Epithelial cell of proximal tubule (primary cell): ENCODE measurements at regions not wholly inside any gene's neighbourhood (a gene's known extent, or its start where the extent isn't known, plus 50 kb on each side); places are given as distances from the start of the nearest gene placed in this dataset.
A peak's percentile ranks its signal among the peaks of the same experiment; 100 is the strongest.

Source experiments
- DNase-seq: peaks from one replicate; pipeline ENCODE4 v3.0.0-alpha.2; 2011; ENCODE audit warnings: low read depth
- H3K4me3 ChIP-seq: 2 replicates; pipeline ENCODE4 v1.5.1; 2011; ENCODE audit warnings: low read depth, mild to moderate bottlenecking, low read length
- CTCF ChIP-seq: conservative IDR thresholded peaks from 2 replicates; pipeline ENCODE4 v1.5.1; 2012; ENCODE audit warnings: low read depth, mild to moderate bottlenecking, low read length

GRCh38 chr13:22563272-22563671 is 617.5 kb upstream of the SGCG start:
- no peak for DNase-seq
- TF ChIP-seq CTCF: no peak
- H3K4me3 ChIP-seq: no peak overlapping the region

- TF ChIP-seq CTCF: peak; percentile 12
- DNase-seq: no peak
- no peak overlapping the region for H3K4me3 ChIP-seq
These were observed 611.0 kb upstream of the SGCG start for GRCh38 chr13:22569811-22570210.

GRCh38 chr13:22589880-22590279 is 590.9 kb upstream of the SGCG start:
- DNase-seq: no peak
- H3K4me3 ChIP-seq: no peak overlapping the region
- no peak for TF ChIP-seq CTCF

DNA sequence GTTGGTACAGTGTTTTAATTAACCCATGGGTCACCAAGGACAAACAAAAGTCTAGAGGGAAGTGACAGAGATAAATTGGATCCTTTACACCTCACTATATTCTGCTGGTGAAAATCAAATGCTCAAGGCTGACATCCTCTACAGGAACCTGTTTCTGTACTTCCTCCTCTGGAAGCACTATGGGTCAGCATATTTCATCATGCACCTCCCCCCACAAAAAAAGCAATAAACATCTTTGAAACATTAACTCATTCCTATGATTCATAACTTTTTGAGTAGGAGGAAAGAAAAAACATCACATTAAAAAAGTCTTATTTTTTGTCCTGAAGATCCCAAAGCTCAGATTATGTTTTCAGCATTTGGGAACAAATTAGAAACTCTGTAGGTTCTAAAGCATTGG is 588.3 kb upstream of the SGCG start:
- no peak for DNase-seq
- TF ChIP-seq CTCF: no peak
- H3K4me3 ChIP-seq: no peak overlapping the region

DNA sequence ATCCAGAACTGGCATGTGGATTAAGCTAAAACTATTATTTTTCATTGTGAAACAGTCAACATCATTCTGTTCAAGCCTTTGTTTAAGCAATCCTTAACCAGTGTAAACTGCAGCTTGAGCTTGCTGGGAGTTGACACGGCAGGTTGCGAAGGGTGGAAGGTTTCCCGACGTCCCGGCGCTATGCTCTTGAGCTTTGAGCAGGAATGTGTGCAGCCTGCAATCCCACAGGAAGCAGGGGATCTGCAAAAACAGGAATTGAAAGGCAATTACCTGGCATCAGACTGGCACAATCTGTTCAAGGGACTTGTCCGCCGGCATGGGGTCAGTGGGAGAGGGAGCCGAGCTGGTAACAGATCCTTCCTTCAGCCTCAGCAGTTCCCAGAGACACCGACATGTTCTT is 586.7 kb upstream of the SGCG start:
- no peak overlapping the region for H3K4me3 ChIP-seq
- no peak for DNase-seq
- TF ChIP-seq CTCF: no peak

GRCh38 chr13:22596171-22596863 is 584.5 kb upstream of the SGCG start:
- no peak for DNase-seq
- H3K4me3 ChIP-seq: no peak overlapping the region
- TF ChIP-seq CTCF: no peak

GRCh38 chr13:22599156-22599555 is 581.6 kb upstream of the SGCG start:
- no peak for TF ChIP-seq CTCF
- H3K4me3 ChIP-seq: no peak overlapping the region
- no peak for DNase-seq
